Neuronal stem cell (in vitro differentiated cells): ENCODE measurements at regions not wholly inside any gene's neighbourhood (a gene's known extent, or its start where the extent isn't known, plus 50 kb on each side); places are given as distances from the start of the nearest gene placed in this dataset. TPM values are rescaled to one million over a fixed set of nuclear protein-coding genes. Genes with fewer than 3 reads are reported as not detected.
"Not testable (repeated sequence)": the region's sequence is repeated elsewhere in the genome, so short reads cannot be mapped to it uniquely, and the experiment has no call there.

ENCODE experiments used
- DNase-seq: peaks from one replicate; pipeline ENCODE4 v3.0.0-alpha.2; 2013; ENCODE audit warnings: low spot score
- H2AFZ ChIP-seq: one replicate; pipeline ENCODE4 v1.6.1; 2013; ENCODE audit warnings: mild to moderate bottlenecking, low read length, inconsistent platforms
- H2AK5ac ChIP-seq: 2 replicates; pipeline ENCODE4 v1.6.1; 2013; ENCODE audit warnings: low read depth, mild to moderate bottlenecking, inconsistent platforms, low read length, moderate library complexity, mixed read lengths
- H2BK120ac ChIP-seq: 2 replicates; pipeline ENCODE4 v1.6.1; 2013; ENCODE audit warnings: low read depth, mild to moderate bottlenecking, inconsistent platforms, low read length, moderate library complexity, mixed read lengths
- H2BK12ac ChIP-seq: one replicate; pipeline ENCODE4 v1.6.1; 2013; ENCODE audit warnings: low read length, inconsistent platforms
- H2BK15ac ChIP-seq: 2 replicates; pipeline ENCODE4 v1.6.1; 2013; ENCODE audit warnings: mild to moderate bottlenecking, low read length, inconsistent platforms, mixed read lengths
- H2BK5ac ChIP-seq: one replicate; pipeline ENCODE4 v1.6.1; 2013; ENCODE audit warnings: inconsistent platforms, mild to moderate bottlenecking, low read length, moderate library complexity
- H3K14ac ChIP-seq: one replicate; pipeline ENCODE4 v1.6.1; 2013; ENCODE audit warnings: low read length, inconsistent platforms
- H3K18ac ChIP-seq: 2 replicates; pipeline ENCODE4 v1.6.1; 2013; ENCODE audit warnings: low read length, inconsistent platforms
- H3K23ac ChIP-seq: 2 replicates; pipeline ENCODE4 v1.6.1; 2013; ENCODE audit warnings: low read depth, mild to moderate bottlenecking, mixed read lengths, low read length, inconsistent platforms; ENCODE audit not compliant: poor library complexity
- H3K27ac ChIP-seq: replicated peaks from 3 replicates; pipeline ENCODE4 v1.5.1; 2013; ENCODE audit warnings: low read length, inconsistent platforms
- H3K27me3 ChIP-seq, 3 experiments: 2 replicates each; pipeline ENCODE4 v1.6.1; 2013; ENCODE audit warnings: low read length in 3 of 3, mild to moderate bottlenecking in 2 of 3, inconsistent platforms in 1 of 3, low read depth in 1 of 3, mixed read lengths in 1 of 3, moderate library complexity in 1 of 3; ENCODE audit not compliant: control insufficient read depth in 3 of 3, insufficient read depth in 3 of 3
- H3K36me3 ChIP-seq, 2 donors: replicated peaks in 1 of 2; 2 replicates each; pipeline ENCODE4 v1.6.1; 2013; ENCODE audit warnings: low read length in 2 of 2; ENCODE audit not compliant: control insufficient read depth in 2 of 2, insufficient read depth in 2 of 2
- H3K4ac ChIP-seq: 2 replicates; pipeline ENCODE4 v1.6.1; 2013; ENCODE audit warnings: inconsistent platforms, mild to moderate bottlenecking, low read length, moderate library complexity
- H3K4me1 ChIP-seq, 2 donors: 1 replicate in 1 of 2; 2 replicates in 1 of 2; pipeline ENCODE4 v1.6.1; 2013; ENCODE audit warnings: low read length in 2 of 2, low read depth in 1 of 2; ENCODE audit not compliant: control insufficient read depth in 2 of 2, insufficient read depth in 1 of 2
- H3K4me2 ChIP-seq: one replicate; pipeline ENCODE4 v1.6.1; 2013; ENCODE audit warnings: mild to moderate bottlenecking, low read length, inconsistent platforms; ENCODE audit not compliant: insufficient read depth, poor library complexity, severe bottlenecking
- H3K4me3 ChIP-seq, 2 donors: 2 replicates each; pipeline ENCODE4 v1.5.1; 2013; ENCODE audit warnings: low read length in 2 of 2, mild to moderate bottlenecking in 2 of 2, inconsistent platforms in 1 of 2, moderate library complexity in 1 of 2
- H3K79me1 ChIP-seq: one replicate; pipeline ENCODE4 v1.6.1; 2013; ENCODE audit warnings: low read depth, mild to moderate bottlenecking, inconsistent platforms, low read length, moderate library complexity
- H3K9ac ChIP-seq: one replicate; pipeline ENCODE4 v1.6.1; 2013; ENCODE audit warnings: mild to moderate bottlenecking, low read depth, low read length, inconsistent platforms; ENCODE audit not compliant: poor library complexity
- H3K9me3 ChIP-seq, 2 donors: replicated peaks in 1 of 2; 2 replicates each; pipeline versions ENCODE3 to v1.6.1; 2013; ENCODE audit warnings: low read length in 2 of 2, mild to moderate bottlenecking in 2 of 2, inconsistent platforms in 1 of 2, low read depth in 1 of 2, mixed read lengths in 1 of 2, moderate library complexity in 1 of 2; ENCODE audit not compliant: control insufficient read depth in 2 of 2, insufficient read depth in 1 of 2
- H4K8ac ChIP-seq: one replicate; pipeline ENCODE4 v1.6.1; 2013; ENCODE audit warnings: low read depth, mild to moderate bottlenecking, inconsistent platforms, low read length, moderate library complexity
- H4K91ac ChIP-seq: one replicate; pipeline ENCODE4 v1.6.1; 2013; ENCODE audit warnings: low read length, low read depth, mild to moderate bottlenecking, inconsistent platforms; ENCODE audit not compliant: poor library complexity
- WGBS, 2 donors: extraction: QIAGEN DNeasy Blood & Tissue Kit; methylation state at CpG; one replicate each; pipeline ENCODE4 v1.1.7; 2013; ENCODE audit warnings: missing lambda C conversion rate in 2 of 2, mixed read lengths in 1 of 2; ENCODE audit not compliant: insufficient read length in 2 of 2, insufficient replicate concordance in 1 of 2; ENCODE audit errors: extremely low coverage in 2 of 2; 5-methylcytosine and 5-hydroxymethylcytosine counted together
- small RNA-seq: library from polyadenylated mRNA; stranded (forward); fragments of <200 nt; extraction: miRNeasy Mini kit (QIAGEN cat#:217004); gene quantifications from one replicate; pipeline ENCODE3, GENCODE V24; 2013; ENCODE audit not compliant: insufficient read depth

GRCh38 chr3:151526757-151527156 is 65.9 kb upstream of the IGSF10 start:
- Histone ChIP-seq H2BK15ac (no peak overlapping the region), H3K4me1 (no peaks in the 10 kb centered on the region), H3K27ac (no peak overlapping the region), H2BK5ac (no peak overlapping the region), H4K8ac (no peak overlapping the region), H3K4me3 (no peak overlapping the region), H3K79me1 (no peaks in the 10 kb centered on the region), H2BK12ac (no peak overlapping the region), H4K91ac (no peak overlapping the region), H3K4ac (no peak overlapping the region), H3K27me3 (no peaks in the 10 kb centered on the region), H3K23ac (no peak overlapping the region), H3K4me2 (no peak overlapping the region), H2AK5ac (no peak overlapping the region), H3K18ac (no peak overlapping the region), H3K14ac (no peak overlapping the region), H2BK120ac (no peak overlapping the region), H3K36me3 (no peaks in the 10 kb centered on the region), H3K9ac (no peak overlapping the region), H3K9me3 (no peaks in the 10 kb centered on the region), H2AFZ (no peak overlapping the region)
- DNase-seq: no peak
- WGBS, 2 donors: no CpG with 5 or more reads among the region's 2 CpGs

GRCh38 chr3:151520105-151520504 is 59.2 kb upstream of the IGSF10 start:
- Histone ChIP-seq H3K4me1 (no peaks in the 10 kb centered on the region), H3K27ac (no peak overlapping the region), H4K91ac (no peak overlapping the region), H2AFZ (no peak overlapping the region), H3K14ac (no peak overlapping the region), H2BK120ac (no peak overlapping the region), H3K18ac (no peak overlapping the region), H2AK5ac (no peak overlapping the region), H4K8ac (no peak overlapping the region), H3K9me3 (no peaks in the 10 kb centered on the region), H3K4me2 (no peak overlapping the region), H3K9ac (no peak overlapping the region), H2BK15ac (no peak overlapping the region), H3K27me3 (no peaks in the 10 kb centered on the region), H3K4ac (no peak overlapping the region), H3K23ac (no peak overlapping the region), H3K4me3 (no peak overlapping the region), H3K36me3 (no peaks in the 10 kb centered on the region), H2BK12ac (no peak overlapping the region), H2BK5ac (no peak overlapping the region), H3K79me1 (no peaks in the 10 kb centered on the region)
- DNase-seq: no peak
- no CpG with 5 or more reads among the region's 1 CpG for WGBS, 2 donors

- H3K4me3 ChIP-seq, H3K4ac ChIP-seq, H3K14ac ChIP-seq: not testable (repeated sequence)
Observed at GRCh38 chr3:151511433-151511832, 50.6 kb upstream of the IGSF10 start.

More at GRCh38 chr3:151511433-151511832, 50.6 kb upstream of the IGSF10 start:
- not testable (repeated sequence) for H3K79me1 ChIP-seq, H2BK12ac ChIP-seq, H3K36me3 ChIP-seq, H2BK120ac ChIP-seq, H3K4me2 ChIP-seq, H2AK5ac ChIP-seq, H4K91ac ChIP-seq, H3K18ac ChIP-seq, DNase-seq, H4K8ac ChIP-seq, H3K4me1 ChIP-seq, H2BK5ac ChIP-seq, H3K9ac ChIP-seq, H3K9me3 ChIP-seq, H2AFZ ChIP-seq, H3K27ac ChIP-seq, H3K27me3 ChIP-seq, H2BK15ac ChIP-seq, H3K23ac ChIP-seq
- no CpG with 5 or more reads among the region's 2 CpGs for WGBS, 2 donors

Small RNAs in the stretch of these regions (small RNA-seq; reads per million reads assigned to genes)
- gene MIR5186: not detected
